Keratinocyte (primary cell): ENCODE measurements at regions not wholly inside any gene's neighbourhood (a gene's known extent, or its start where the extent isn't known, plus 50 kb on each side); places are given as distances from the start of the nearest gene placed in this dataset.

ENCODE experiments used
- CTCF ChIP-seq, 3 experiments: IDR thresholded peaks in 1 of 3; conservative IDR thresholded peaks in 1 of 3; optimal IDR thresholded peaks in 1 of 3; 2 replicates in 2 of 3; 3 replicates in 1 of 3; pipeline versions ENCODE3 to v1.5.1; 2011; ENCODE audit warnings: low read length in 3 of 3, mild to moderate bottlenecking in 3 of 3, moderate library complexity in 2 of 3, control low read depth in 1 of 3, inconsistent platforms in 1 of 3; ENCODE audit not compliant: insufficient read depth in 2 of 3; ENCODE audit errors: extremely low read depth in 1 of 3
- EZH2 ChIP-seq: IDR thresholded peaks from one replicate; pipeline ENCODE4 v1.6.1; 2012; ENCODE audit warnings: inconsistent platforms, mild to moderate bottlenecking, low read length, moderate library complexity

- TF ChIP-seq CTCF (optimal IDR thresholded peaks at IDR 0.05 in 1 of 3, IDR thresholded peaks at IDR 0.05 in 1 of 3, conservative IDR thresholded peaks at IDR 0.05 in 1 of 3; ENCODE audit: extremely low read depth in 1 of 3, insufficient read depth in 2 of 3, low read length in 3 of 3) (no peak), EZH2 (no peak)
These were observed 75.7 kb upstream of the CENPW start for GRCh38 chr6:126264265-126264664.
